ENCODE measurements at regions not wholly inside any gene's neighbourhood (a gene's known extent, or its start where the extent isn't known, plus 50 kb on each side); places are given as distances from the start of the nearest gene placed in this dataset.

- no peak for TF ChIP-seq ZFX (IDR thresholded peaks at IDR 0.05; ENCODE audit: borderline replicate concordance)
- no peak for TF ChIP-seq CTCF (IDR thresholded peaks at IDR 0.05)
Measured at GRCh38 chrX:13440176-13440575, 120.3 kb upstream of the ATXN3L start.

GRCh38 chrX:13433298-13433605 lies 113.4 kb upstream of the ATXN3L start:
- no peak overlapping the region for H3K27ac ChIP-seq
- no peak for TF ChIP-seq CTCF (IDR thresholded peaks at IDR 0.05)
- TF ChIP-seq ZFX (IDR thresholded peaks at IDR 0.05; ENCODE audit: borderline replicate concordance) = no peak

More at GRCh38 chrX:13440176-13440575, 120.3 kb upstream of the ATXN3L start:
- H3K27ac ChIP-seq = no peak overlapping the region

- peak overlapping the region; percentile 13; the same call in 1 of the 2 replicates for H3K27ac ChIP-seq
- TF ChIP-seq ZFX (IDR thresholded peaks at IDR 0.05; ENCODE audit: borderline replicate concordance) = no peak
- no peak for TF ChIP-seq CTCF (IDR thresholded peaks at IDR 0.05)
Measured at GRCh38 chrX:13432414-13433297, 112.8 kb upstream of the ATXN3L start.

GRCh38 chrX:13430136-13430827 lies 110.4 kb upstream of the ATXN3L start:
- no peak overlapping the region for H3K27ac ChIP-seq
- TF ChIP-seq ZFX (IDR thresholded peaks at IDR 0.05; ENCODE audit: borderline replicate concordance) (no peak), CTCF (IDR thresholded peaks at IDR 0.05) (no peak)

GRCh38 chrX:13428053-13428786 lies 108.4 kb upstream of the ATXN3L start:
- no peak for TF ChIP-seq CTCF (IDR thresholded peaks at IDR 0.05)
- TF ChIP-seq ZFX (IDR thresholded peaks at IDR 0.05; ENCODE audit: borderline replicate concordance) = no peak
- H3K27ac ChIP-seq = no peak overlapping the region

GRCh38 chrX:13427441-13428052 lies 107.7 kb upstream of the ATXN3L start:
- TF ChIP-seq ZFX (IDR thresholded peaks at IDR 0.05; ENCODE audit: borderline replicate concordance) (no peak), CTCF (IDR thresholded peaks at IDR 0.05) (no peak)
- H3K27ac ChIP-seq = no peak overlapping the region
